H1 (cell line): ENCODE measurements at regions not wholly inside any gene's neighbourhood (a gene's known extent, or its start where the extent isn't known, plus 50 kb on each side); places are given as distances from the start of the nearest gene placed in this dataset.

ENCODE experiments used
- CTCF ChIA-PET: fragments of 300-600 bp; sonication (Branson Sonifier 250); formaldehyde crosslinking; loops from one replicate; lab custom pipeline; 2021; ENCODE audit not compliant: partially characterized antibody; lab: Charles Lee
- POLR2A ChIA-PET: fragments of 300-600 bp; sonication (Branson Sonifier 250); formaldehyde crosslinking; loops from one replicate; lab custom pipeline; 2021; ENCODE audit warnings: inconsistent platforms; ENCODE audit not compliant: partially characterized antibody; lab: Charles Lee
- DNase-seq, 2 experiments: peaks; one replicate each; pipeline versions ENCODE4 v3.0.0 to v3.0.0-alpha.2; 2010 to 2022; ENCODE audit warnings: low spot score in 2 of 2, low read depth in 1 of 2, mixed read lengths in 1 of 2
- FAIRE-seq: peaks from 2 replicates; lab custom pipeline; 2011; peaks lifted over from hg19 to GRCh38; lab: Jason Lieb, UNC
- H2AFZ ChIP-seq: 2 replicates; pipeline ENCODE4 v1.8.1; 2012; ENCODE audit warnings: low read length, inconsistent platforms
- H2AK5ac ChIP-seq: 2 replicates; pipeline ENCODE4 v1.6.1; 2013; ENCODE audit warnings: low read depth, low read length
- H2BK120ac ChIP-seq: replicated peaks from 2 replicates; pipeline ENCODE3; 2013; ENCODE audit warnings: low read depth, low read length, inconsistent platforms
- H2BK12ac ChIP-seq: 2 replicates; pipeline ENCODE4 v1.6.1; 2013; ENCODE audit warnings: low read depth, low read length
- H2BK15ac ChIP-seq: 2 replicates; pipeline ENCODE4 v1.6.1; 2013; ENCODE audit warnings: low read length
- H2BK20ac ChIP-seq: 2 replicates; pipeline ENCODE4 v1.6.1; 2013; ENCODE audit warnings: low read length
- H2BK5ac ChIP-seq: 2 replicates; pipeline ENCODE4 v1.6.1; 2013; ENCODE audit warnings: low read depth, low read length
- H3K14ac ChIP-seq: 2 replicates; pipeline ENCODE4 v1.6.1; 2013; ENCODE audit warnings: inconsistent platforms; ENCODE audit not compliant: insufficient read length
- H3K18ac ChIP-seq: 2 replicates; pipeline ENCODE4 v1.6.1; 2013; ENCODE audit warnings: low read length; ENCODE audit errors: extremely low read depth
- H3K23ac ChIP-seq: 2 replicates; pipeline ENCODE4 v1.6.1; 2013; ENCODE audit warnings: inconsistent platforms; ENCODE audit not compliant: insufficient read length
- H3K23me2 ChIP-seq: 2 replicates; pipeline ENCODE4 v1.6.1; 2013; ENCODE audit warnings: low read depth, low read length
- H3K27ac ChIP-seq: 2 replicates; pipeline ENCODE4 v1.6.1; 2011; ENCODE audit warnings: low read depth, low read length, inconsistent platforms
- H3K27me3 ChIP-seq, 4 experiments: replicated peaks in 1 of 4; 1 replicate in 1 of 4; 2 replicates in 3 of 4; pipeline versions ENCODE4 v1.6.1 to v1.8.1; 2011 to 2013; ENCODE audit warnings: low read length in 3 of 4, mild to moderate bottlenecking in 3 of 4, inconsistent platforms in 2 of 4, mixed read lengths in 2 of 4, moderate library complexity in 1 of 4; ENCODE audit not compliant: control insufficient read depth in 3 of 4, insufficient read depth in 3 of 4; ENCODE audit errors: extremely low read depth in 1 of 4
- H3K36me3 ChIP-seq, 4 experiments: 2 replicates each; pipeline versions ENCODE4 v1.6.1 to v1.8.1; 2011 to 2013; ENCODE audit warnings: mild to moderate bottlenecking in 4 of 4, low read length in 3 of 4, moderate library complexity in 2 of 4, control low read depth in 1 of 4, inconsistent platforms in 1 of 4; ENCODE audit not compliant: insufficient read depth in 4 of 4, control insufficient read depth in 2 of 4
- H3K4ac ChIP-seq: replicated peaks from 2 replicates; pipeline ENCODE3; 2013; ENCODE audit warnings: low read length, low read depth, mixed read lengths, inconsistent platforms; ENCODE audit not compliant: insufficient read length
- H3K4me1 ChIP-seq, 4 experiments: replicated peaks in 1 of 4; 1 replicate in 1 of 4; 2 replicates in 3 of 4; pipeline versions ENCODE4 v1.6.1 to v1.8.1; 2011 to 2013; ENCODE audit warnings: low read length in 3 of 4, inconsistent platforms in 2 of 4, mixed read lengths in 1 of 4; ENCODE audit not compliant: insufficient read depth in 4 of 4, control insufficient read depth in 3 of 4
- H3K4me2 ChIP-seq, 2 experiments: 2 replicates each; pipeline versions ENCODE4 v1.6.1 to v1.8.1; 2011 to 2013; ENCODE audit warnings: low read depth in 2 of 2, low read length in 2 of 2, control low read depth in 1 of 2, inconsistent platforms in 1 of 2, mild to moderate bottlenecking in 1 of 2; ENCODE audit not compliant: insufficient read depth in 1 of 2
- H3K4me3 ChIP-seq, 4 experiments: fragments of 200-600, 300-600 bp in 1 of 4; sonication (generic), shearing (Covaris generic), sonication (Bioruptor Twin) in 1 of 4; 2 replicates each; pipeline versions ENCODE4 v1.5.1 to v1.8.1; 2011 to 2016; ENCODE audit warnings: low read length in 4 of 4, low read depth in 3 of 4, control low read depth in 2 of 4, inconsistent platforms in 2 of 4, mild to moderate bottlenecking in 2 of 4, mixed read lengths in 1 of 4, moderate library complexity in 1 of 4; ENCODE audit not compliant: insufficient read depth in 2 of 4; ENCODE audit errors: extremely low read depth in 1 of 4
- H3K56ac ChIP-seq: replicated peaks from 2 replicates; pipeline ENCODE3; 2013; ENCODE audit warnings: low read depth, mild to moderate bottlenecking, mixed read lengths, low read length, inconsistent platforms; ENCODE audit not compliant: insufficient read length
- H3K79me1 ChIP-seq: 2 replicates; pipeline ENCODE4 v1.6.1; 2013; ENCODE audit warnings: low read depth, low read length, control low read depth
- H3K79me2 ChIP-seq, 2 experiments: 2 replicates each; pipeline versions ENCODE4 v1.6.1 to v1.8.1; 2012 to 2013; ENCODE audit warnings: low read length in 2 of 2, mild to moderate bottlenecking in 2 of 2, inconsistent platforms in 1 of 2; ENCODE audit not compliant: insufficient read depth in 2 of 2, control insufficient read depth in 1 of 2
- H3K9ac ChIP-seq, 4 experiments: replicated peaks in 1 of 4; 1 replicate in 1 of 4; 2 replicates in 3 of 4; pipeline versions ENCODE4 v1.6.1 to v1.8.1; 2011 to 2013; ENCODE audit warnings: low read depth in 3 of 4, low read length in 3 of 4, control low read depth in 2 of 4, mild to moderate bottlenecking in 2 of 4, moderate library complexity in 2 of 4, inconsistent platforms in 1 of 4; ENCODE audit errors: extremely low read depth in 1 of 4
- H3K9me3 ChIP-seq, 2 experiments: 2 replicates each; pipeline versions ENCODE4 v1.6.1 to v1.8.1; 2012 to 2013; ENCODE audit warnings: mild to moderate bottlenecking in 2 of 2, moderate library complexity in 2 of 2, control low read depth in 1 of 2, inconsistent platforms in 1 of 2, low read depth in 1 of 2, low read length in 1 of 2, mixed read lengths in 1 of 2; ENCODE audit not compliant: insufficient read depth in 2 of 2
- H4K20me1 ChIP-seq, 2 experiments: replicated peaks in 1 of 2; 2 replicates each; pipeline versions ENCODE3 to v1.8.1; 2011 to 2013; ENCODE audit warnings: inconsistent platforms in 2 of 2, low read length in 2 of 2, mild to moderate bottlenecking in 1 of 2; ENCODE audit not compliant: insufficient read depth in 2 of 2, control insufficient read depth in 1 of 2
- H4K5ac ChIP-seq: 2 replicates; pipeline ENCODE4 v1.6.1; 2013; ENCODE audit warnings: low read length, low read depth, mixed read lengths, inconsistent platforms; ENCODE audit not compliant: insufficient read length
- H4K8ac ChIP-seq: 2 replicates; pipeline ENCODE4 v1.8.0; 2013; ENCODE audit warnings: mild to moderate bottlenecking, moderate library complexity, low read length, inconsistent platforms; ENCODE audit not compliant: insufficient read depth; ENCODE audit errors: extremely low read depth
- H4K91ac ChIP-seq: replicated peaks from 2 replicates; pipeline ENCODE3; 2013; ENCODE audit warnings: low read length, mixed read lengths, inconsistent platforms; ENCODE audit not compliant: insufficient read length
- CTBP2 ChIP-seq: IDR thresholded peaks from 2 replicates; pipeline ENCODE4 v1.7.0; 2011; ENCODE audit warnings: borderline replicate concordance, mild to moderate bottlenecking, moderate library complexity, mixed read lengths, low read length; ENCODE audit not compliant: insufficient read depth, insufficient read length
- HDAC2 ChIP-seq, 2 experiments: fragments of 300-600 bp in 1 of 2; sonication (generic) in 1 of 2; IDR thresholded peaks; 2 replicates each; pipeline ENCODE4 v1.6.1; 2011 to 2012; ENCODE audit warnings: low read depth in 2 of 2, low read length in 2 of 2, mild to moderate bottlenecking in 2 of 2, moderate library complexity in 2 of 2, borderline replicate concordance in 1 of 2, inconsistent platforms in 1 of 2
- HDAC6 ChIP-seq: IDR thresholded peaks from one replicate; pipeline ENCODE4 v1.7.1; 2012; ENCODE audit warnings: low read depth, mild to moderate bottlenecking, inconsistent platforms, low read length, moderate library complexity
- JUND ChIP-seq: IDR thresholded peaks from 2 replicates; pipeline ENCODE4 v1.6.1; 2011; ENCODE audit warnings: mild to moderate bottlenecking, improper control_type of control experiment, low read length
- RFX5 ChIP-seq: IDR thresholded peaks from 2 replicates; pipeline ENCODE4 v1.6.1; 2011; ENCODE audit warnings: low read depth, low read length, improper control_type of control experiment, borderline replicate concordance
- SIN3A ChIP-seq, 2 experiments: IDR thresholded peaks in 1 of 2; conservative IDR thresholded peaks in 1 of 2; 2 replicates each; pipeline ENCODE4 v1.6.1; 2011 to 2012; ENCODE audit warnings: low read length in 2 of 2, improper control_type of control experiment in 1 of 2, low read depth in 1 of 2, mild to moderate bottlenecking in 1 of 2
- SUZ12 ChIP-seq: fragments of 200-600 bp; sonication (generic); IDR thresholded peaks from 2 replicates; pipeline ENCODE4 v1.6.1; 2012; ENCODE audit warnings: mild to moderate bottlenecking, inconsistent platforms, low read length, moderate library complexity, mixed read lengths
- TBP ChIP-seq: IDR thresholded peaks from 2 replicates; pipeline ENCODE4 v1.6.1; 2011; ENCODE audit warnings: low read depth, low read length, improper control_type of control experiment
- TCF12 ChIP-seq: IDR thresholded peaks from 2 replicates; pipeline ENCODE4 v1.6.1; 2011; ENCODE audit warnings: low read depth, mild to moderate bottlenecking, low read length
- whole genome bisulfite sequencing, 2 experiments: shearing (Covaris generic) in 1 of 2; methylation state at CpG; one replicate each; pipeline versions ENCODE4 v1.1.6 to v1.1.7; 2013 to 2015; ENCODE audit warnings: low lambda C conversion rate in 2 of 2, mixed read lengths in 2 of 2, inconsistent platforms in 1 of 2, low coverage in 1 of 2, missing lambda C conversion rate in 1 of 2; ENCODE audit not compliant: insufficient replicate concordance in 2 of 2, insufficient coverage in 1 of 2, insufficient read length in 1 of 2; ENCODE audit errors: extremely low coverage in 1 of 2, missing lambda C conversion rate in 1 of 2; 5-methylcytosine and 5-hydroxymethylcytosine counted together
- TF ChIP-seq, protein P1 (sequence below): IDR thresholded peaks from 2 replicates; pipeline ENCODE4 v1.6.1; 2012; ENCODE audit warnings: inconsistent platforms

DNA sequence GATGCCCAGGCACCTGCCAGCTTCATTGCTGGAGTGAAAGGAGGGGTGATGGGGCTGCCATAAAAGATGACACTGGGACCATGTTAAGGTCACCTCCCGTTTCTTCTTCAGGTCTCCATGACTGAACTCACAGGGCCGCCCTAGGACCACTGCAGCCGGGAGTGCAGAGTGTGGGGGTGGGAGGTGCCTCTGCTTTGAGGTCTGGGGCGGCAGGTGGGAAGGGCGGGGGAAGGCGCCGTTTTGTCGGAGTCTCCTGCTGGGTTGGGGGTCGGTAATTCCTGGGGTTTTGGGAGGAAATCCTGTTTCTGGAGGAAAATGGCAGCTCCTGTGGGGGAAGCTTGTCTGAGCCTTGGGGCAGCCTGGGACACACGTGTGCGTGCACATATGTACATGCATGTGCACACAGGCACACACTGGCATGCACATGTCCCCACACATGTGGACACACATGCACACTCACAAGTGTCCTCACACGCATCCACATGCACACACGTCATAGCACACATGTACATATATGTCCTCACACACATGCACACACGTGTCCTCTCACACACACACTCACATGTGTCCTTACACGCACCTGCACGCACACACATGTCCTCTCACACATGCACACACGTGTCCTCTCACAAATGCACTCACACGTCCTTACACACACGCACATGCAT lies 990.9 kb downstream of the BRD1 start:
- Histone ChIP-seq H3K14ac (no peak overlapping the region), H2AK5ac (peak overlapping the region; percentile 2; the same call in 1 of the 2 replicates), H3K56ac (no peak overlapping the region), H3K36me3 (no peaks in the 10 kb centered on the region), H3K9ac (no peak overlapping the region), H2BK12ac (no peak overlapping the region), H4K91ac (no peak overlapping the region), H3K4me2 (no peak overlapping the region), H3K4me3 (no peak overlapping the region), H2BK120ac (no peak overlapping the region), H3K4me1 (peaks cover 0 to 2% (median 0%) of the 10 kb centered on the region in 4 experiments; a peak in 3 of 7 replicates), H3K27ac (no peak overlapping the region), H3K27me3 (peaks cover 0 to 2% (median 0%) of the 10 kb centered on the region in 4 experiments; a peak in 1 of 7 replicates), H3K18ac (no peak overlapping the region), H4K8ac (no peak overlapping the region), H3K9me3 (peaks cover 0 to 8% of the 10 kb centered on the region in 2 experiments; a peak in 2 of 4 replicates), H4K5ac (no peak overlapping the region), H2BK15ac (no peak overlapping the region), H3K79me2 (no peaks in the 10 kb centered on the region), H4K20me1 (peaks cover 0 to 3% of the 10 kb centered on the region in 2 experiments), H3K23me2 (no peaks in the 10 kb centered on the region; the same call in 1 of the 2 replicates), H2AFZ (no peak overlapping the region), H3K4ac (no peak overlapping the region), H2BK5ac (0 out of 2 replicates have a peak overlapping the region, but pooled peaks have one; percentile 8), H2BK20ac (no peak overlapping the region), H3K23ac (no peak overlapping the region)
- CTCF ChIA-PET = interaction anchor here (0.6 to 1.8 kb wide), 2 partner anchors 15 to 77 kb away, joined by 4 read pairs; no protein-coding TSS in a partner anchor
- WGBS, 2 experiments = 92% methylated on average over 13 of the region's 19 CpGs; no CpG with 5 or more reads in 1 of the 2 experiments
- POLR2A ChIA-PET = no interaction called here
- no peak for DNase-seq
- TF ChIP-seq RFX5 = no peak
- no peak for TF ChIP-seq TCF12
- no peak for TF ChIP-seq JUND
- TF ChIP-seq TBP = no peak
- TF ChIP-seq HDAC2 (IDR thresholded peaks at IDR 0.05; ENCODE audit: borderline replicate concordance in 1 of 2, low read depth in 2 of 2, low read length in 2 of 2) = no peak
- TF ChIP-seq SIN3A (conservative IDR thresholded peaks at IDR 0.05 in 1 of 2, IDR thresholded peaks at IDR 0.05 in 1 of 2; ENCODE audit: low read depth in 1 of 2, low read length in 2 of 2) = no peak
- TF ChIP-seq, protein P1, sequence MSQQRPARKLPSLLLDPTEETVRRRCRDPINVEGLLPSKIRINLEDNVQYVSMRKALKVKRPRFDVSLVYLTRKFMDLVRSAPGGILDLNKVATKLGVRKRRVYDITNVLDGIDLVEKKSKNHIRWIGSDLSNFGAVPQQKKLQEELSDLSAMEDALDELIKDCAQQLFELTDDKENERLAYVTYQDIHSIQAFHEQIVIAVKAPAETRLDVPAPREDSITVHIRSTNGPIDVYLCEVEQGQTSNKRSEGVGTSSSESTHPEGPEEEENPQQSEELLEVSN = no peak
- no peak for TF ChIP-seq HDAC6
- TF ChIP-seq CTBP2 = no peak
- TF ChIP-seq SUZ12 = no peak
- TF ChIP-seq, all 59 proteins: peak for 0
- FAIRE-seq = no peak
- H3K79me1 ChIP-seq = no peaks in the 10 kb centered on the region
